Type B pancreatic cell (in vitro differentiated cells): ENCODE measurements at regions not wholly inside any gene's neighbourhood (a gene's known extent, or its start where the extent isn't known, plus 50 kb on each side); places are given as distances from the start of the nearest gene placed in this dataset.

Experiments
- DNase-seq: peaks from one replicate; pipeline ENCODE4 v3.0.0; 2021; ENCODE audit warnings: mixed read lengths; ENCODE audit not compliant: unreplicated experiment; ENCODE audit errors: extremely low spot score
- H3K27ac Mint-ChIP-seq: 2 replicates; pipeline ENCODE4 v1.8.0; 2021; ENCODE audit warnings: mild to moderate bottlenecking, mixed read lengths
- H3K27me3 Mint-ChIP-seq: 2 replicates; pipeline ENCODE4 v1.8.0; 2021; ENCODE audit warnings: mixed read lengths
- H3K36me3 Mint-ChIP-seq: 2 replicates; pipeline ENCODE4 v1.8.0; 2021; ENCODE audit warnings: mixed read lengths
- H3K4me1 Mint-ChIP-seq: one replicate; pipeline ENCODE4 v1.8.0; 2021; ENCODE audit warnings: mixed read lengths; ENCODE audit not compliant: unreplicated experiment
- H3K4me3 Mint-ChIP-seq: 2 replicates; pipeline ENCODE4 v1.8.0; 2021; ENCODE audit warnings: mild to moderate bottlenecking, mixed read lengths
- H3K9me3 Mint-ChIP-seq: 2 replicates; pipeline ENCODE4 v1.8.0; 2021; ENCODE audit warnings: mixed read lengths
- TF ChIP-seq, protein P1 (sequence below): fragments of 200-600 bp; sonication (generic); conservative IDR thresholded peaks from 2 replicates; pipeline ENCODE4 v1.5.0; 2021; ENCODE audit warnings: antibody characterized with exemption, mild to moderate bottlenecking

DNA sequence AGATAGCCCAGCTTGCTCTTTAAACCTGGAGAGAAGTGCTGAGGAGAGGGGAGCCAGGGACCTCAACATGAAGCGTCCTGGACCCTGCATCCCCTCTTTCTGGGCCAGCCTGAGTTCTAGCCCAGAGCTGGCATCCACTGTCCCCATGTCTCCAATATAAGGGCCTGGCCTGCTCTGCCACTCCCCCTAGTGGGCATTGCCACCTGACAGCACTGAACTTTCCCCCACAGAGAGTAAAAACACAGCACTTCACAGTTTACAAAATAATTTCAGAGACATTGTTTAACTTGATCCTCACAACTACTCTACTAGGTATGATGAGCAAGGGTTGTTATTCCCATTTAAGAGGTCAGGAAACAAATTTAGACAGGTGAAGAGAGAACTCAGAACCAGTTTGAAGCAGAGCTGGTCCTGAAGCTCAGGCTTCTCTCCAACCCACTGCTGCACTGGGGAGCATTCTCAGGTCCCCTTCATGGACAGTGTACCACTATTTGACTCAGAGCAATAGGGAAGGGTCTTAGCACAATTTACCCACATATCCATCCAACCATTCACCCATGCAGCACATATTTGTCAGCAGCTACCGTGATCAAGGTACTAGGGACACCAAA, 151.2 kb downstream of the DMRTA2 start:
- Mint-ChIP-seq H3K4me1 (peaks cover 6% of the 10 kb centered on the region), H3K27ac (no peak overlapping the region), H3K4me3 (no peak overlapping the region), H3K36me3 (no peaks in the 10 kb centered on the region), H3K9me3 (no peaks in the 10 kb centered on the region), H3K27me3 (peaks cover 11% of the 10 kb centered on the region)
- TF ChIP-seq, protein P1, sequence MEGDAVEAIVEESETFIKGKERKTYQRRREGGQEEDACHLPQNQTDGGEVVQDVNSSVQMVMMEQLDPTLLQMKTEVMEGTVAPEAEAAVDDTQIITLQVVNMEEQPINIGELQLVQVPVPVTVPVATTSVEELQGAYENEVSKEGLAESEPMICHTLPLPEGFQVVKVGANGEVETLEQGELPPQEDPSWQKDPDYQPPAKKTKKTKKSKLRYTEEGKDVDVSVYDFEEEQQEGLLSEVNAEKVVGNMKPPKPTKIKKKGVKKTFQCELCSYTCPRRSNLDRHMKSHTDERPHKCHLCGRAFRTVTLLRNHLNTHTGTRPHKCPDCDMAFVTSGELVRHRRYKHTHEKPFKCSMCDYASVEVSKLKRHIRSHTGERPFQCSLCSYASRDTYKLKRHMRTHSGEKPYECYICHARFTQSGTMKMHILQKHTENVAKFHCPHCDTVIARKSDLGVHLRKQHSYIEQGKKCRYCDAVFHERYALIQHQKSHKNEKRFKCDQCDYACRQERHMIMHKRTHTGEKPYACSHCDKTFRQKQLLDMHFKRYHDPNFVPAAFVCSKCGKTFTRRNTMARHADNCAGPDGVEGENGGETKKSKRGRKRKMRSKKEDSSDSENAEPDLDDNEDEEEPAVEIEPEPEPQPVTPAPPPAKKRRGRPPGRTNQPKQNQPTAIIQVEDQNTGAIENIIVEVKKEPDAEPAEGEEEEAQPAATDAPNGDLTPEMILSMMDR, result peak; percentile 59
- DNase-seq, result no peak

- H3K4me3 Mint-ChIP-seq, result no peak overlapping the region
- peaks cover 6% of the 10 kb centered on the region for H3K4me1 Mint-ChIP-seq
- no peaks in the 10 kb centered on the region for H3K36me3 Mint-ChIP-seq
- DNase-seq, result no peak
- no peak overlapping the region for H3K27ac Mint-ChIP-seq
- peaks cover 7% of the 10 kb centered on the region for H3K27me3 Mint-ChIP-seq
- H3K9me3 Mint-ChIP-seq, result no peaks in the 10 kb centered on the region
- TF ChIP-seq, protein P1, result no peak
These were observed 151.9 kb downstream of the DMRTA2 start for GRCh38 chr1:50271337-50271736.

GRCh38 chr1:50270926-50271325, 152.3 kb downstream of the DMRTA2 start:
- peaks cover 5% of the 10 kb centered on the region for H3K4me1 Mint-ChIP-seq
- no peak for DNase-seq
- no peak overlapping the region for H3K27ac Mint-ChIP-seq
- H3K4me3 Mint-ChIP-seq, result no peak overlapping the region
- peaks cover 7% of the 10 kb centered on the region for H3K27me3 Mint-ChIP-seq
- H3K9me3 Mint-ChIP-seq, result no peaks in the 10 kb centered on the region
- TF ChIP-seq, protein P1, result no peak
- H3K36me3 Mint-ChIP-seq, result no peaks in the 10 kb centered on the region

- Mint-ChIP-seq H3K9me3 (no peaks in the 10 kb centered on the region), H3K27ac (no peak overlapping the region), H3K27me3 (peaks cover 4% of the 10 kb centered on the region), H3K4me3 (no peak overlapping the region), H3K36me3 (no peaks in the 10 kb centered on the region), H3K4me1 (no peaks in the 10 kb centered on the region)
- TF ChIP-seq, protein P1, result no peak
- no peak for DNase-seq
These were observed 155.2 kb downstream of the DMRTA2 start for GRCh38 chr1:50268049-50268448.

GRCh38 chr1:50266509-50266908, 156.7 kb downstream of the DMRTA2 start:
- Mint-ChIP-seq H3K9me3 (no peaks in the 10 kb centered on the region), H3K27ac (no peak overlapping the region), H3K4me1 (no peaks in the 10 kb centered on the region), H3K36me3 (no peaks in the 10 kb centered on the region), H3K4me3 (no peak overlapping the region), H3K27me3 (no peaks in the 10 kb centered on the region)
- no peak for DNase-seq
- TF ChIP-seq, protein P1, result no peak

DNA sequence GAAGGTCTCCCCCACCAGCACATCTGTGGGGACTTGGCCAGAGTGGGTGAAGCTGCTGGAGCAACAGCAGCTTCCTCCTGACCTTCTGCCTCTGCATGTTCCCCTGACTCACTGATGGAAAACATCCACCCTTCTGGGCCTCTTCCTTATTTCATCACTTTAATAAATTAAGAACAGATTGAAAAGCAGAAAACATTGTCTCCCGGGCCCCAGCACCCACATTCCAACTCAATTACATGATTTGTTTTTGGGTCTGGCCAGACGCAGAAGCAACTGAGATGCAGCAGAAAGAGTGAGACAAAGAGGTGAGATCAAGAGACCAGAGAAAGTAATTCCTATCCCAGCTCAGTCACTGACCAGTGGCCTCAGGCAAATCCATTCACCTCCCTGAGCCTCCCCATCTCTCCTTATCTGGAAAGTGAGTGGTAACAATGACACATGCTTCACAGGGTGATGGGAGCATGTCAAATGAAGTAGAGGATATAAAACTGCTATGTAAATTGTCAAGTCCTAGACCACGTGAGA, 157.1 kb downstream of the ELAVL4 start:
- Mint-ChIP-seq H3K4me1 (no peaks in the 10 kb centered on the region), H3K27me3 (no peaks in the 10 kb centered on the region), H3K4me3 (no peak overlapping the region), H3K36me3 (no peaks in the 10 kb centered on the region), H3K9me3 (no peaks in the 10 kb centered on the region), H3K27ac (no peak overlapping the region)
- TF ChIP-seq, protein P1, result no peak
- DNase-seq, result no peak
